GM18505 (cell line): ENCODE measurements at regions not wholly inside any gene's neighbourhood (a gene's known extent, or its start where the extent isn't known, plus 50 kb on each side); places are given as distances from the start of the nearest gene placed in this dataset.

ENCODE experiments used
- ATAC-seq: cut with Tn5 transposase; IDR thresholded peaks from one replicate; pipeline ENCODE4 v1.9.1; 2021; ENCODE audit not compliant: unreplicated experiment
- POLR2A ChIP-seq: IDR thresholded peaks from 4 replicates; pipeline ENCODE4 v1.6.1; 2011; ENCODE audit warnings: borderline replicate concordance; ENCODE audit not compliant: insufficient read depth, insufficient read length; ENCODE audit errors: extremely low read depth

GRCh38 chr5:164753434-164753833, 1248.0 kb downstream of the MAT2B start:
- TF ChIP-seq POLR2A: no peak
- ATAC-seq: no peak

GRCh38 chr5:164763206-164763605, 1257.8 kb downstream of the MAT2B start:
- no peak for ATAC-seq

DNA sequence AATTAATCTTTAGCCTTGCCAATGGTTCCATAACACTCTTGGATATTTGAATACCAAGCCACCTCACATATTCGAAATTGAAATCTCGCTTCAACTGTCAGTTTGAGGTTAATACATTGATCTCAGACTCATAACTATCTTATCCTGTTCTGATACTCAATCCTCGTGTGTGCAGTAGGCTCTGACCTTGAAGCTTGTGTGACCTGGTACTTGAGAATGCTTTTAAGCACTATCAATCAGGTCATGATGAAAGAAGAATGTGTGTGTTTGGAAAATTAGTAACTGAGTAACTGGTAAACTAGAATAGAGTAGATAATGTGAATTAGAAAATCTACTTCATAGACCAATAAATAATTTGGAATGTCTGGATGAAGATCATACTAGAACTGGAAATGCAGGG, 1266.7 kb downstream of the MAT2B start:
- no peak for TF ChIP-seq POLR2A
- ATAC-seq: no peak

More at GRCh38 chr5:164763206-164763605, 1257.8 kb downstream of the MAT2B start:
- no peak for TF ChIP-seq POLR2A

GRCh38 chr5:164784230-164784629, 1278.8 kb downstream of the MAT2B start:
- no peak for ATAC-seq
- TF ChIP-seq POLR2A: no peak

DNA sequence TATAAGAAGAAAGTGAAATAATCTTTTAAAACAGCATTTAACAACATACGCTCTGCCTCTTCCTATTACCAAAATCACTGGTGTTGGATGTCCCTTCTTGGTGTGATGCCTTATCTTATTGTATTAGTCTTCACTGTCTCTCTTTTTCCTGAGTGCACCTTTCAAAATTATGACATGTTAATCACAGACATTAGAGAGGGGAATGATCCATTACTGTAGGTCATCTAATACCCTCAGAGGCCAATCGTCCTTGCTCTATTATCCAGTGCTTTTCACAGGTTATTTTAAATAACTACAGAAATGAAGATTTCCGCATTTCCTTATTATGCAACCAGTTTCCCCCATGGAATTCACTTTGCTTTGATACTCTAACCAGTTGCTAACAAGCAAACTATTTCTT, 1292.7 kb downstream of the MAT2B start:
- ATAC-seq: no peak
- TF ChIP-seq POLR2A: no peak

- ATAC-seq: no peak
- no peak for TF ChIP-seq POLR2A
These were observed 1294.0 kb downstream of the MAT2B start for GRCh38 chr5:164799391-164799790.

DNA sequence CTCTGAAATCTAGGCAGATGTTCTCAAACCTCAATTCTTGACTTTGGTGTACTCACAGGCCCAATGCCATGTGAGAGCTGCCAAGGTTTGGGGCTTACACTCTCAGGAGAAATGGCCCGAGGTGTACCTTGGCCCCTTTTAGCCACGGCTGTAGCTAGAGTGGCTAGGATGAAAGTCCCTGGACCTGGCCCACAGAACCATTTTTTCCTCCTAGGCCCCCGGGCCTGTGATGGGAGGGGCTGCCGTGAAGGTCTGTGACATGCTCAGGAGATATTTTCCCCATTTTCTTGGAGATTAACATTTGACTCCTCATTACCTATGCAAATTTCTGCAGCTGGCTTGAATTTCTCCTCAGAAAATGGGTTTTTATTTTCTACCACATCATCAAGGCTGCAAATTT, 1296.5 kb downstream of the MAT2B start:
- no peak for TF ChIP-seq POLR2A
- no peak for ATAC-seq

DNA sequence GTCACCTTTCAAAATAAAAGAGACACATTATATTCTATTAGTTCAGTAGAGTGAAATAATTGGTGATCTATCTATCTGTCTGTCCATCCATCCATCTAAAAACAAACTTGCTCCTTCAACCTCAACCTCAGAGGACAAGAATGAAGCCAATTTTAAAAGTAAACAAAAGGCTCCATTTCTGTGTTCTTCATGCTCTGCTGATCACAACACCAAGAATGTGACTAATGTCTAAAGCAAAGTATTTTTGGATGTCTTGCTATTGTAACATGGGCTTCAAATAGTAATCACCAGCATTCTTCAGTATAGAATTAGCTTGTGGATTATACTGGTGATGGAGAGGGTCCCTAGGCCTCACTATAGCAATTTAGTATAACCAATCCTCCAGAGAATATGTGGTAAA, 1304.4 kb downstream of the MAT2B start:
- peak; percentile 85 for ATAC-seq
- TF ChIP-seq POLR2A: no peak

GRCh38 chr5:164818445-164818844, 1313.0 kb downstream of the MAT2B start:
- no peak for ATAC-seq
- no peak for TF ChIP-seq POLR2A

- no peak for ATAC-seq
- no peak for TF ChIP-seq POLR2A
These were observed 1319.3 kb downstream of the MAT2B start for GRCh38 chr5:164824671-164825070.

- TF ChIP-seq POLR2A: no peak
- no peak for ATAC-seq
These were observed 1327.1 kb downstream of the MAT2B start for GRCh38 chr5:164832516-164832915.

- ATAC-seq: no peak
- no peak for TF ChIP-seq POLR2A
These were observed 1338.9 kb downstream of the MAT2B start for GRCh38 chr5:164844348-164844747.

DNA sequence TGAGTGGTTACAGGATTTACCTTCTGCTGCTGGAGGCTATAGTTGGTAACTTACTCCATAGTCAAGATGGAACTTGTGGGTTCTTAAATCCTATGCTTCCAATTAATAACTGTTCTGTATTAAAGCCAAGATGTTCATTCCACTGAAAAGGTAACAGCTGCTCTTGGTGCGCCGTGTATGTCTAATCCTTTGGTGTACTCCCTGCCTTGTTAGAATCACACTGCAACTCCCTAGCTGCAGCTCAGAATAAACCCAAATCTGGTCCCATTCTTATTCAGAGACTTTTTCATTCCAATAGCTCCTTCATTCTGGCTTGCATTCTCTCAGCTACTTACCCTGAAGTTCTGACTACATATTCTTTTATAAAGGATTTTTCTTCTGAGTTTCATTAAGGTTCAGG, 1355.5 kb downstream of the MAT2B start:
- TF ChIP-seq POLR2A: no peak

DNA sequence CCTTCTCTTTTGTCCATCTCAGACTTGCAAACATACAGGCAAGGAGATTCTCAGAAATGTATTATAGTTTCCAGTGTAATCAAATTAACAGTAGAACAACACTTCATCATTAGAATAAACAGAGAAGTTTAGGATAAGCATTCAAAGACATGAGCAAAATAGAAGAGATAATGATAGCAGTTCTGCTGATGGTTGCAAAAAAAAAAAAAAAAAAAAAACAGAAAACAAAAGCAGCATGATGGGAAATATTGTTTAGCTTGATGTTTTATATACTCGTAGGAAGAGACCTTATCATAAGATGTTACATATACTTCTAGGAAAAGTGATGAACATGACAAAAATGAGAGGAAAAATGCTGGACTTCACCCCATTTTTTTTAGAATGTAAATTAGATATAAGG, 1356.2 kb downstream of the MAT2B start:
- TF ChIP-seq POLR2A: no peak
- no peak for ATAC-seq

More for the DNA sequence above, 1355.5 kb downstream of the MAT2B start:
- no peak for ATAC-seq

- ATAC-seq: peak; percentile 52
- no peak for TF ChIP-seq POLR2A
These were observed 1363.3 kb downstream of the MAT2B start for GRCh38 chr5:164868761-164869160.
